GM12891 (cell line): ENCODE measurements at regions not wholly inside any gene's neighbourhood (a gene's known extent, or its start where the extent isn't known, plus 50 kb on each side); places are given as distances from the start of the nearest gene placed in this dataset.
"Not testable (repeated sequence)": the region's sequence is repeated elsewhere in the genome, so short reads cannot be mapped to it uniquely, and the experiment has no call there.

Experiments used
- DNase-seq: peaks from one replicate; pipeline ENCODE4 v3.0.0; 2011; ENCODE audit warnings: low spot score; ENCODE audit not compliant: insufficient read length
- FAIRE-seq: peaks from 2 replicates; lab custom pipeline; 2011; peaks lifted over from hg19 to GRCh38; lab: Jason Lieb, UNC
- PAX5 ChIP-seq: IDR thresholded peaks from 2 replicates; pipeline ENCODE4 v1.6.1; 2011; ENCODE audit warnings: low read length, moderate library complexity, mild to moderate bottlenecking; ENCODE audit not compliant: insufficient read depth, severe bottlenecking
- POLR2A ChIP-seq: IDR thresholded peaks from 2 replicates; pipeline ENCODE4 v1.6.1; 2011; ENCODE audit warnings: low read depth, low read length, control low read depth
- POLR2AphosphoS5 ChIP-seq: IDR thresholded peaks from 2 replicates; pipeline ENCODE4 v1.6.1; 2011; ENCODE audit warnings: low read depth, low read length, control low read depth
- POU2F2 ChIP-seq: IDR thresholded peaks from 2 replicates; pipeline ENCODE4 v1.6.1; 2011; ENCODE audit warnings: low read depth, mild to moderate bottlenecking, control low read depth, low read length, moderate library complexity
- SPI1 ChIP-seq: IDR thresholded peaks from 2 replicates; pipeline ENCODE4 v1.6.1; 2011; ENCODE audit warnings: low read depth, low read length, control low read depth
- TAF1 ChIP-seq: IDR thresholded peaks from 2 replicates; pipeline ENCODE4 v1.6.1; 2011; ENCODE audit warnings: low read depth, low read length, control low read depth

DNA sequence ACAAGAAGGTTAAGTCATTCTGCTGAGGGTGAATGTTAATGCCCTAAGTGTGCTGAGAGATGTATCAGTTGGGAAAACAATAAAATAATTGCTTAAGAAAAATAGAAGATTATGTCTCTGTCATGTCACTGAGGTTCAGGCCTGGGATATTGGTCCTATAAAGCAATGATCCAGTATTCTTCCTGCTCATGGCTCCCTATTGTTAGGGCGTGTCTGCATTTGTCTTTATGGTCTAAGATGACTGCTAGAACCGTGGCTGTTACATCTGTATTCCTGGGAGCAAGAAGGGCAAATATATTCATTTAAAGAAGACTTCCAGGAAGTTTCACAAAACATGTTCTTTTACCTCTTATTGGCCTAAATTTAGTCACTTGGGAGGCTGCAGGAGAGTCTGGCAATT, 125.0 kb downstream of the KCNE4 start:
- no peak for TF ChIP-seq SPI1
- no peak for TF ChIP-seq POLR2A
- TF ChIP-seq PAX5, result no peak
- no peak for TF ChIP-seq TAF1
- TF ChIP-seq POLR2AphosphoS5, result no peak
- TF ChIP-seq POU2F2, result no peak
- FAIRE-seq, result no peak
- no peak for DNase-seq

DNA sequence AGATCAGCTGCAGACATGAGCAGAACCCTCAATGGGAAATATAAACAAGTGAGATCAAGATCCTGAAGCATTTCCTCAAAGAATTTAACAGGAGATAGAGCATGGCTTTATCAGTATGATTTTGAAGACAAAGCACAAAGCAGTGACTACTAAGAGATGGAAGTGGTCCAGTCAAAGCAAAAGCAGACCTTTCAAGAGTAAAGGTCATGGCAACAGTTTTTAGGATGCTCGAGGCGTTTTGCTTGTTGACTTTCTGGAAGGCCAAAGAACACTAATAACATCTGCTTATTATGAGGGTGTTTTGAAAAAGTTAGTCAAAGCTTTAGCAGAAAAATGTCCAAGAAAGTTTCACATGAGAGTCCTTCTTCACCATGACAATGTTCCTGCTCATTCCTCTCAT, 128.5 kb downstream of the KCNE4 start:
- DNase-seq, result no peak
- TF ChIP-seq POU2F2 (no peak), SPI1 (no peak), POLR2AphosphoS5 (no peak)
- FAIRE-seq, result no peak

DNA sequence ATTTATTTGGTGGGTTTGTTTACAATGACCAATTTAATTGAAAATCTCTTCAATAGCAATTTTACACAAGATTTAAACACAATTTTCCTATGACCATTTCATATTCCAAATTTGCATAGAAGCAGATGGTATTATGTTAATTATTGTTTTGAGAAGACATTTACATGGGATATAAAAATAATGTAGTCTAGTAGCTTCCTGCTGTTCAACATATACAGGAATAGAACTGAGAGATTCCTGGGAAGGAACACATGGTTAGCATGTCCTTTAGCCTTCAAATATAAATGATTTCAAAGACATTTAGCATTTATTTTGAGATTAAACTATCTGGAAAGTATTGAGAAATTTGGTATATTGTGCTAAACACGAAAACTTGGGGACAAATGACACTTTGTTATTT, 129.6 kb downstream of the KCNE4 start:
- FAIRE-seq (no peak), DNase-seq (no peak)
- TF ChIP-seq POU2F2, result no peak
- TF ChIP-seq POLR2AphosphoS5, result no peak
- no peak for TF ChIP-seq PAX5
- no peak for TF ChIP-seq SPI1
- TF ChIP-seq TAF1, result no peak
- no peak for TF ChIP-seq POLR2A

DNA sequence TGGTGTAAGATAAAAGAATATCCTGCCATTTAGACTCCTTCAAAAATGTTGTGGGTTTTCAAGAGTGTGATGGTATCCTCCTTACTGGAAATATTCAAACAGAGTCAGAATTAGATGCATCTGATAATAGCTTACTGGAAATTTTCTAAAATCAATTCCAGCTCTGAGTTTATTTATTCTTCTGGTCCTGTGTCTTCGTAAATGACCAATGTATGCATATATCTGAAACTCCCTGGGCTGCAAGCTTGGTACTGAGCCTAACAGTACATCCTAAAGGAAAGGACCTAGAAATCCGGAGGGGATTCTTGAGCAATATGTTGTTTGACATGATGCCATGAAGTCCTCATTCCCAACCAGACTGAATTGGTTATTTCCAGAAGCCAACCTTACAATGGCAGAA, 130.4 kb downstream of the KCNE4 start:
- FAIRE-seq (no peak), DNase-seq (no peak)
- no peak for TF ChIP-seq POLR2AphosphoS5
- no peak for TF ChIP-seq PAX5
- TF ChIP-seq TAF1, result no peak
- no peak for TF ChIP-seq SPI1
- TF ChIP-seq POLR2A, result no peak
- TF ChIP-seq POU2F2, result no peak

DNA sequence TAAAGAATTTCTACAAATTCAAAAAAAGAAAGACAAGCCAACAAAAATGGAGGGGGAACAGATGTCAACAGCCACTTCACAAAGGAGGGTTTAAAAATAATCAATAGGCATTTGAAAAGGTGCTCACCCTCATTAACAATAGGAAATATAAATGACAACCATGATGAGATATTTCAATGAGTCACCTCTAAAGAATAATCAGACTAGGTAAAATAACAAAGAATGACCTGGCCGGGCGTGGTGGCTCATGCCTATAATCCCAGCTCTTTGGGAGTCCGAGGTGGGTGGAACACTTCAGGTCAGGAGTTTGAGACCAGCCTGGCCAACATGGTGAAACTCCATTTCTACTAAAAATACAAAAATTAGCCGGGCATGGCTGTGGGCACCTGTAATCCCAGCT, 133.6 kb downstream of the KCNE4 start:
- DNase-seq (no peak), FAIRE-seq (no peak)
- TF ChIP-seq PAX5 (no peak), TAF1 (no peak), POLR2A (no peak), POLR2AphosphoS5 (no peak), SPI1 (no peak)

DNA sequence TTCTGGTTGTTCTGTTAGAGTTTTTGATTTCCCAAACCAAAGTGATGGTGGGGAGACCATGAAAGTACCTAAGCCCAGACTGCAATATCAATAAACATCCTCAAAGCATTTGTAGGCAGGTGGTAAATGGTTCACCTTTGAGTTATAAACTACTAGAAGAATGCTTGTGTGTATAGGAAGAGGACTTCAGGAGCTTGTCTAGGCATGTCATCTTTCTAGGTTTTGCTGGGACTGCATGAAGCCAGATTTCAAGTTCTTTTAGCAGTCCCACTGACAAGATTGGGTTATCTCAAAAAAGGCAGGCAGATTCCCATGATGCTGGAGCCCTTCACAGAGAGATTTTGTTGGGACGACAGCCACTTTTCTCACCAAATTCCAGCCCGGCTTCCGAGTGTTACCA, 135.3 kb downstream of the KCNE4 start:
- FAIRE-seq (no peak), DNase-seq (no peak)
- TF ChIP-seq TAF1 (no peak), SPI1 (no peak), POU2F2 (no peak), POLR2A (no peak), PAX5 (no peak), POLR2AphosphoS5 (no peak)

DNA sequence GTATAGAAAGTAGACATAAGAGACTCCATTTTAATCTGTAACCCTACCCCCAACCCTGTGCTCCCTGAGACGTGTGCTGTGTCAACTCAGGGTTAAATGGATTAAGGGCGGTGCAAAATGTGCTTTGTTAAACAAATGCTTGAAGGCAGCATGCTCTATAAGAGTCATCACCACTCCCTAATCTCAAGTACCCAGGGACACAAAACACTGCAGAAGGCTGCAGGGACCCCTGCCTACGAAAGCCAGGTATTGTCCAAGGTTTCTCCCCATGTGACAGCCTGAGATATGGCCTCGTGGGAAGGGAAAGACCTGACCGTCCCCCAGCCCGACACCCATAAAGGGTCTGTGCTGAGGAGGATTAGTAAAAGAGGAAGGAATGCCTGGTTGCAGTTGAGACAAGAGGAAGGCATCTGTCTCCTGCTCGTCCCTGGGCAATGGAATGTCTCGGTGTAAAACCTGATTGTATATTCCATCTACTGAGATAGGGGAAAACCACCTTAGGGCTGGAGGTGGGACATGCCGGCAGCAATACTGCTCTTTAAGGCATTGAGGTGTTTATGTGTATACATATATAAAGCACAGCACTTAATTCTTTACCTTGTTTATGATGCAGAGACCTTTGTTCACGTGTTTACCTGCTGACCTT, 138.7 kb downstream of the KCNE4 start:
- FAIRE-seq, DNase-seq: not testable (repeated sequence)

DNA sequence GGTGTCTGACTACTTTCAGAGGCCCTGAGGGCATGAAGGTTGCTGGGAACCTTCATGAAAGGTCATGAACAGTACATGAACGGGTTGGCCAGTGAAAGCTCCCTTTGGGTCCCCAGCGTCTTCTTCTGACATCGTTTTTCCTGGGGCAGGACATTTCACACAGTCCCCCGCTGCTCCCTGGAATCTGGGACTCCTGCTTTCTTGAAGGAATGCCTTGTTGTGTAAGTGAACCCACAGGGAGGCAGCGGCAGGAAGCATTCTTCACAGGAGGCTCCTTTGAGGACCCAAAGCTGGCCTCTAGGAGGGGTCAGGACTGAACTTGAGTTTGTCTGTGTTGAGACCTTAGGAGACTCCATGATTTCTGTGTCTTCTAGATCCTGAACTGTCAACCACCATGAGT, 144.3 kb downstream of the KCNE4 start:
- FAIRE-seq (no peak), DNase-seq (no peak)
- TF ChIP-seq POLR2A (no peak), TAF1 (no peak), POLR2AphosphoS5 (no peak), SPI1 (no peak), PAX5 (no peak), POU2F2 (no peak)

DNA sequence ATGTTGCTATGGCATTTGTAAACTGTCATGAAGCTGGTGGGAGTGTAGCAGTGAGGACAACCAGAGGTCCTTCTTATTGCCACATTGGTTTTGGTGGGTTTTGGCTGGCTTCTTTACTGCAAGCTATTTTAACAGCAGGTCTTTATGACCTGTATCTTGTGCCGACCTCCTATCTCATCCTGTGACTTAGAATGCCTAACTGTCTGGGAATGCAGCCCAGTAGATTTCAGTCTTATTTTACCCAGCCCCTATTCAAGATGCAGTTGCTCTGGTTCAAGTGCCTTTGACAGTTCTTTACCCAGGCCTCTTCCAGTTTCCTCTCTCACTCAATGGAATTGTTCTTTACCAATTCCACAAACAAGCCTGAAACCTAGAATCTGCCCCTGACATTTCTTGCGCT, 145.1 kb downstream of the KCNE4 start:
- FAIRE-seq, result no peak
- DNase-seq, result no peak
- no peak for TF ChIP-seq POU2F2
- no peak for TF ChIP-seq SPI1
- no peak for TF ChIP-seq TAF1
- TF ChIP-seq POLR2AphosphoS5, result no peak
- no peak for TF ChIP-seq PAX5
- TF ChIP-seq POLR2A, result no peak

DNA sequence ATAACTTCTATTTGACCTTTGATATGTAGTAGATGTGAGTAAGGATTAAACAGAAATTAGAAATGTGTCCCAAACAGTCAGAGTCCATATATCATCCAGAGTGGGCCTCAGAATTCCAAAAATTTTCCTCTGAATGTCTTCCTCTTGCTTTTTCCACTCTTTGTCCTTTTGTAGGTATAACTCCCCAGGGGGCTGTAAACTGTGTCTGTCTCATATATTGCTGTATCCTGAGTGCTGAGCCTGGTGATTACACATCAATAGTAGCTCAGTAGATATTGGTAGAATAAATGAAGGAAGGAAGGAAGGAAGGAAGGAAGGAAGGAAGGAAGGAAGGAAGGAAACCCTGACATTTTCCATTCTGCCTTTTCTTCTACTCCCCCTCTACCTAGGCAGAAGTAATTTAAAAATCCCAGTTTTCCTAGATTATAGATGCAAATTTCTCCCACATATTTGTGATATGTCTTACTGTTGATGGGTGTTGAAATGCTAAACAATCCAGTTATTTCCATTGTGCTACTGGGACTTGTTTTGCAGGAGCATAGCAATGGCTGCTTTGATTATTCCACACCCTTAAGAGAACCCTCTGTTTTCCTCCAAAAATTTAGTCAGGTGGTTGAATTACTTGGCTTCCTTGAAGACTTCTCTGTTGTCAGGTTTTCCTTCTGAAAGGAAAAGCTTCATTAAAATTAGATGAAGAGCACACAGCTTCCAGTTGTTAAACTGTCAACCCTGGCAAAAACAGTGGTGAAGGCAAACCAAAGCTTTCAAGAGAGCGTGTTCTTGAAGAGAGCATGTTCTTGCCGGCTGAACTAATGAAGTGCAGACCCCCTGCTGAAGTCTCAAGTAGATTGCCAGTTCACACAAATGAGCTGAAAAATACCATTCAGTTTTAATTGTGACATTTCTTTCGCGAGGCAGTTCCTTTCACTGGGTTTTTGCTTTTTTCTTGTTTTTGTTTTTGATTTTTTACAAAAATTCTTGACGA, 147.8 kb downstream of the KCNE4 start:
- no peak for TF ChIP-seq POLR2AphosphoS5
- TF ChIP-seq TAF1, result no peak
- no peak for TF ChIP-seq SPI1
- no peak for TF ChIP-seq PAX5
- TF ChIP-seq POLR2A, result no peak
- no peak for TF ChIP-seq POU2F2
- FAIRE-seq (no peak), DNase-seq (no peak)
